Upper lobe of left lung (tissue), 6 donors: ENCODE measurements at regions not wholly inside any gene's neighbourhood (a gene's known extent, or its start where the extent isn't known, plus 50 kb on each side); places are given as distances from the start of the nearest gene placed in this dataset.

Experiments used
- ATAC-seq, 2 donors: fragments of 200-7000 bp; cut with Tn5 transposase; one replicate each; pipeline ENCODE4 v1.9.1; 2022; ENCODE audit warnings: mild to moderate bottlenecking in 2 of 2, moderate library complexity in 2 of 2; ENCODE audit not compliant: low FRiP score in 2 of 2
- DNase-seq, 2 donors: peaks; one replicate each; pipeline ENCODE4 v3.0.0-alpha.2; 2019 to 2020
- H3K27ac ChIP-seq, 4 donors: fragments of 200-600 bp; sonication (generic); one replicate each; pipeline ENCODE4 v1.5.1; 2016 to 2019
- H3K27me3 ChIP-seq, 4 donors: fragments of 200-600 bp; sonication (generic); one replicate each; pipeline ENCODE4 v1.5.1; 2017 to 2019
- H3K36me3 ChIP-seq, 4 donors: fragments of 200-600 bp; sonication (generic); one replicate each; pipeline ENCODE4 v1.5.1; 2016 to 2019
- H3K4me1 ChIP-seq, 4 donors: fragments of 200-600 bp; sonication (generic); one replicate each; pipeline ENCODE4 v1.5.1; 2018 to 2019
- H3K4me3 ChIP-seq, 4 donors: fragments of 200-600 bp; sonication (generic); one replicate each; pipeline ENCODE4 v1.5.1; 2017 to 2019; ENCODE audit warnings: mild to moderate bottlenecking in 2 of 4, moderate library complexity in 1 of 4
- H3K9me3 ChIP-seq, 4 donors: fragments of 200-600 bp; sonication (generic); one replicate each; pipeline ENCODE4 v1.5.1; 2018 to 2019
- CTCF ChIP-seq, 6 experiments: fragments of 450-650 bp in 4 of 6; fragments of 200-600 bp in 2 of 6; sonication (generic) in 2 of 6; IDR thresholded peaks; one replicate each; pipeline ENCODE4 v1.5.1; 2016 to 2019; ENCODE audit warnings: antibody characterized with exemption in 6 of 6
- EP300 ChIP-seq, 4 donors: sonication (generic); formaldehyde crosslinking; IDR thresholded peaks; one replicate each; pipeline ENCODE4 v1.5.1; 2017; ENCODE audit warnings: antibody characterized with exemption in 4 of 4, control low read depth in 2 of 4
- POLR2A ChIP-seq, 4 donors: fragments of 450-650 bp; IDR thresholded peaks; one replicate each; pipeline ENCODE4 v1.5.1; 2016 to 2017; ENCODE audit warnings: antibody characterized with exemption in 4 of 4, mild to moderate bottlenecking in 2 of 4
- POLR2AphosphoS5 ChIP-seq, 2 donors: sonication (generic); formaldehyde crosslinking; IDR thresholded peaks; one replicate each; pipeline ENCODE4 v1.5.1; 2017; ENCODE audit warnings: antibody characterized with exemption in 2 of 2
- WGBS, 2 donors: methylation state at CpG; one replicate each; pipeline ENCODE4 v1.1.5; 2017 to 2018; 5-methylcytosine and 5-hydroxymethylcytosine counted together
- donor health status: DM: no; HTN: no; CAD: no; lungs with moderate emphysema.
- donor health status: DM: no; HTN: yes; CAD: no; lungs with severe emphysema.

GRCh38 chr12:126763359-126763758 is 1503.6 kb upstream of the TMEM132C start:
- H3K4me3 ChIP-seq, result no peak overlapping the region
- no peaks in the 10 kb centered on the region for H3K36me3 ChIP-seq
- 63 to 68% methylated on average over 2 of the region's 2 CpGs for WGBS, 2 donors
- no peak for DNase-seq
- H3K27ac ChIP-seq, result no peak overlapping the region
- H3K9me3 ChIP-seq, result peaks cover 8 to 44% (median 14%) of the 10 kb centered on the region in 4 donors
- TF ChIP-seq POLR2A (IDR thresholded peaks at IDR 0.05) (no peak), CTCF (IDR thresholded peaks at IDR 0.05) (no peak), EP300 (IDR thresholded peaks at IDR 0.05) (no peak), POLR2AphosphoS5 (IDR thresholded peaks at IDR 0.05) (no peak)
- H3K4me1 ChIP-seq, result no peaks in the 10 kb centered on the region
- no peaks in the 10 kb centered on the region for H3K27me3 ChIP-seq
- no peak for ATAC-seq

- TF ChIP-seq CTCF (IDR thresholded peaks at IDR 0.05) (no peak), POLR2A (IDR thresholded peaks at IDR 0.05) (no peak), EP300 (IDR thresholded peaks at IDR 0.05) (no peak)
- no peak overlapping the region for H3K4me3 ChIP-seq
- no peak overlapping the region for H3K27ac ChIP-seq
- 87% methylated on average over 6 to 7 of the region's 8 CpGs for WGBS, 2 donors
- ATAC-seq (peak in 1 of 2 donors; percentile 53), DNase-seq (peak in 1 of 2 donors; percentile 66)
- H3K9me3 ChIP-seq, result peaks cover 8 to 41% (median 14%) of the 10 kb centered on the region in 4 donors
- H3K4me1 ChIP-seq, result no peaks in the 10 kb centered on the region
- H3K36me3 ChIP-seq, result no peaks in the 10 kb centered on the region
- no peaks in the 10 kb centered on the region for H3K27me3 ChIP-seq
These were observed 1499.6 kb upstream of the TMEM132C start for GRCh38 chr12:126767334-126767733.

GRCh38 chr12:126768517-126768916 is 1498.5 kb upstream of the TMEM132C start:
- ATAC-seq (no peak), DNase-seq (no peak)
- Histone ChIP-seq H3K27ac (peak overlapping the region in 1 of 4 donors; percentile 28), H3K4me1 (no peaks in the 10 kb centered on the region), H3K4me3 (no peak overlapping the region), H3K36me3 (no peaks in the 10 kb centered on the region), H3K9me3 (peaks cover 0 to 29% (median 7%) of the 10 kb centered on the region in 4 donors), H3K27me3 (no peaks in the 10 kb centered on the region)
- TF ChIP-seq CTCF (IDR thresholded peaks at IDR 0.05) (no peak), POLR2A (IDR thresholded peaks at IDR 0.05) (peak in 1 of 4 donors; percentile 14), EP300 (IDR thresholded peaks at IDR 0.05) (no peak), POLR2AphosphoS5 (IDR thresholded peaks at IDR 0.05) (no peak)
- 53 to 69% methylated on average over 4 of the region's 4 CpGs for WGBS, 2 donors

- H3K4me1 ChIP-seq, result no peaks in the 10 kb centered on the region
- 52 to 72% methylated on average over 3 of the region's 3 CpGs for WGBS, 2 donors
- H3K36me3 ChIP-seq, result no peaks in the 10 kb centered on the region
- no peak overlapping the region for H3K27ac ChIP-seq
- no peak for TF ChIP-seq CTCF (IDR thresholded peaks at IDR 0.05)
- TF ChIP-seq POLR2AphosphoS5 (IDR thresholded peaks at IDR 0.05), result no peak
- no peak for TF ChIP-seq EP300 (IDR thresholded peaks at IDR 0.05)
- no peak for TF ChIP-seq POLR2A (IDR thresholded peaks at IDR 0.05)
- H3K4me3 ChIP-seq, result no peak overlapping the region
- H3K27me3 ChIP-seq, result no peaks in the 10 kb centered on the region
- DNase-seq (no peak), ATAC-seq (no peak)
- peaks cover 0 to 17% (median 4%) of the 10 kb centered on the region in 4 donors for H3K9me3 ChIP-seq
These were observed 1496.8 kb upstream of the TMEM132C start for GRCh38 chr12:126770188-126770587.

- 71 to 80% methylated on average over 18 of the region's 18 CpGs for WGBS, 2 donors
- DNase-seq (no peak), ATAC-seq (no peak)
- no peak overlapping the region for H3K27ac ChIP-seq
- H3K27me3 ChIP-seq, result no peaks in the 10 kb centered on the region
- TF ChIP-seq EP300 (IDR thresholded peaks at IDR 0.05) (no peak), POLR2AphosphoS5 (IDR thresholded peaks at IDR 0.05) (no peak), CTCF (IDR thresholded peaks at IDR 0.05) (no peak), POLR2A (IDR thresholded peaks at IDR 0.05) (peak in 1 of 4 donors; percentile 17)
- H3K36me3 ChIP-seq, result no peaks in the 10 kb centered on the region
- no peaks in the 10 kb centered on the region for H3K4me1 ChIP-seq
- peaks cover 0 to 8% (median under 1%) of the 10 kb centered on the region in 4 donors for H3K9me3 ChIP-seq
- peak overlapping the region in 2 of 4 donors; percentile 5 to 8 for H3K4me3 ChIP-seq
These were observed 1494.7 kb upstream of the TMEM132C start for GRCh38 chr12:126772171-126772864.
